K562 (cell line): ENCODE measurements at regions not wholly inside any gene's neighbourhood (a gene's known extent, or its start where the extent isn't known, plus 50 kb on each side); places are given as distances from the start of the nearest gene placed in this dataset.
A peak's percentile ranks its signal among the peaks of the same experiment; 100 is the strongest.

Experiments
- BACH1 ChIP-seq: fragments of 200-800 bp; sonication (Bioruptor generic); IDR thresholded peaks from 2 replicates; pipeline ENCODE4 v1.6.1; 2016; ENCODE audit warnings: missing genetic modification characterization, missing compliant biosample characterization
- CBFA2T2 ChIP-seq: fragments of 450-650 bp; conservative IDR thresholded peaks from 2 replicates; pipeline ENCODE4 v1.6.1; 2017; ENCODE audit warnings: mild to moderate bottlenecking
- CREM ChIP-seq: IDR thresholded peaks from 2 replicates; pipeline ENCODE4 v1.6.1; 2014; ENCODE audit warnings: antibody characterized with exemption, low read depth
- CXXC5 ChIP-seq: fragments of 250-450 bp; sonication (Bioruptor Pico); IDR thresholded peaks from 2 replicates; pipeline ENCODE4 v1.8.0; 2022; ENCODE audit warnings: inconsistent platforms, mild to moderate bottlenecking, moderate library complexity
- E2F6 ChIP-seq, 2 experiments: IDR thresholded peaks; 2 replicates each; pipeline ENCODE4 v1.6.1; 2011; ENCODE audit warnings: borderline replicate concordance in 1 of 2, control low read depth in 1 of 2, low read depth in 1 of 2, low read length in 1 of 2, mild to moderate bottlenecking in 1 of 2, mixed read lengths in 1 of 2, moderate library complexity in 1 of 2; ENCODE audit not compliant: insufficient read depth in 1 of 2, insufficient read length in 1 of 2, poor library complexity in 1 of 2, severe bottlenecking in 1 of 2; ENCODE audit errors: extremely low read depth in 1 of 2
- ELF1 ChIP-seq: fragments of 200-800 bp; sonication (Bioruptor generic); IDR thresholded peaks from 2 replicates; pipeline ENCODE4 v1.6.1; 2016; ENCODE audit warnings: missing genetic modification characterization, missing compliant biosample characterization
- JUND ChIP-seq, 2 experiments: IDR thresholded peaks; 2 replicates in 1 of 2; 3 replicates in 1 of 2; pipeline ENCODE4 v1.6.1; 2011; ENCODE audit warnings: borderline replicate concordance in 2 of 2, low read depth in 2 of 2, low read length in 2 of 2, improper control_type of control experiment in 1 of 2, missing biosample characterization in 1 of 2, missing genetic modification characterization in 1 of 2, missing genetic modification reagents in 1 of 2
- KDM5B ChIP-seq: fragments of 200-600 bp; sonication (generic); IDR thresholded peaks from 2 replicates; pipeline ENCODE4 v1.6.1; 2012; ENCODE audit warnings: low read depth, mild to moderate bottlenecking, moderate library complexity, low read length, control low read depth, inconsistent platforms; ENCODE audit not compliant: insufficient replicate concordance
- MAZ ChIP-seq, 2 experiments: fragments of 450-650 bp in 1 of 2; sonication (generic) in 1 of 2; formaldehyde crosslinking; IDR thresholded peaks in 1 of 2; conservative IDR thresholded peaks in 1 of 2; 2 replicates each; pipeline versions ENCODE4 v1.4.0 to v1.5.0; 2020; ENCODE audit warnings: mild to moderate bottlenecking in 1 of 2, missing genetic modification reagents in 1 of 2
- MCM7 ChIP-seq, 2 experiments: fragments of 450-650 bp; IDR thresholded peaks; 2 replicates each; pipeline ENCODE4 v1.6.1; 2016 to 2018
- NFRKB ChIP-seq: fragments of 450-650 bp; IDR thresholded peaks from 2 replicates; pipeline ENCODE4 v1.6.1; 2016; ENCODE audit warnings: low read depth
- POLR2B ChIP-seq: fragments of 450-650 bp; IDR thresholded peaks from 2 replicates; pipeline ENCODE4 v1.6.1; 2018; ENCODE audit warnings: low read depth; ENCODE audit not compliant: partially characterized antibody
- POLR2G ChIP-seq: fragments of 200-400 bp; formaldehyde crosslinking; IDR thresholded peaks from 2 replicates; pipeline ENCODE4 v1.6.1; 2017; ENCODE audit warnings: low read depth, mild to moderate bottlenecking, antibody characterized with exemption, low read length, moderate library complexity
- SUPT5H ChIP-seq: fragments of 450-650 bp; IDR thresholded peaks from 2 replicates; pipeline ENCODE4 v1.6.1; 2016
- VEZF1 ChIP-seq: fragments of 200-800 bp; sonication (Bioruptor generic); IDR thresholded peaks from 2 replicates; pipeline ENCODE4 v1.6.1; 2017; ENCODE audit warnings: missing genetic modification characterization, missing compliant biosample characterization
- YY1 ChIP-seq, 3 experiments: IDR thresholded peaks; 2 replicates each; pipeline ENCODE4 v1.6.1; 2011; ENCODE audit warnings: low read length in 2 of 3, mild to moderate bottlenecking in 2 of 3, moderate library complexity in 2 of 3, borderline replicate concordance in 1 of 3, control low read depth in 1 of 3, low read depth in 1 of 3; ENCODE audit not compliant: insufficient read depth in 3 of 3, insufficient replicate concordance in 2 of 3, control insufficient read depth in 1 of 3, insufficient read length in 1 of 3; ENCODE audit errors: extremely low read depth in 1 of 3
- TF ChIP-seq, protein P1 (sequence below): fragments of 250-450 bp; sonication (Bioruptor Pico); IDR thresholded peaks from 2 replicates; pipeline ENCODE4 v1.4.0; 2020

DNA sequence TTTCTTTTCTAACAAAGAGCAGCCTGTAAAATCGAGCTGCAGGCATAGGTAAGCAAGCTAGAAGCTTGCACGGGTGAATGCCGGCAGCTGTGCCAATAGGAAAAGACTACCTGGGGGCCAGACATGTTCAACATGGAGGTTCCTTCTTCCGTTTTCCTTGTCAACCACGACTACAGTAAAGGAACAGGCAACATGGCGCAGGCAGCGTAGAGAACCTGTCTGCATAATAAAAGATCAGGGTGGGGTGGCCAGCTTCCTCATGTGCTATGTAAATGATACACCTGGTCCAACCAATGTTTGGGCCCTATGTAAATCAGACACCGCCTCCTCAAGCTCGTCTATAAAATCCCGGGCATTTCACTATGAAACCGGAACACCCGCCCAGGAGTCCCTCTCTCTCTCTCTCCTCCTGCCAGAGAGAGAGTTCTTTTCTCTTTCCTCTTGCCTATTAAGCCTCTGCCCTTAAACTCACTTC lies 103.8 kb upstream of the LIFR start (continued):
- TF ChIP-seq E2F6 (IDR thresholded peaks at IDR 0.05; ENCODE audit: borderline replicate concordance in 1 of 2, extremely low read depth in 1 of 2, insufficient read depth in 1 of 2, insufficient read length in 1 of 2, low read depth in 1 of 2, low read length in 1 of 2, poor library complexity in 1 of 2, severe bottlenecking in 1 of 2) (peak in 1 of 2 experiments; percentile 50), JUND (IDR thresholded peaks at IDR 0.05; ENCODE audit: borderline replicate concordance, low read depth, low read length) (no peak), JUND (tag; IDR thresholded peaks at IDR 0.05; ENCODE audit: borderline replicate concordance, low read depth, low read length) (peak; percentile 39; the same call in 1 of the 3 replicates), VEZF1 (CRISPR knock-in tag) (peak; percentile 63; the same call in 1 of the 2 replicates), NFRKB (peak; percentile 92), CXXC5 (CRISPR knock-in tag) (peak; percentile 26; the same call in 1 of the 2 replicates), ELF1 (tag) (peak; percentile 79), YY1 (IDR thresholded peaks at IDR 0.05; ENCODE audit: borderline replicate concordance in 1 of 3, control insufficient read depth in 1 of 3, extremely low read depth in 1 of 3, insufficient read depth in 3 of 3, insufficient read length in 1 of 3, insufficient replicate concordance in 2 of 3, low read depth in 1 of 3, low read length in 2 of 3) (peak; percentile 41 to 93 (median 69)), CBFA2T2 (no peak), POLR2B (peak; percentile 57), BACH1 (tag) (peak; percentile 22; the same call in 1 of the 2 replicates), POLR2G (peak; percentile 29; the same call in 1 of the 2 replicates), MAZ (CRISPR knock-in tag; conservative IDR thresholded peaks at IDR 0.05 in 1 of 2, IDR thresholded peaks at IDR 0.05 in 1 of 2) (peak; percentile 79 to 88), MCM7 (IDR thresholded peaks at IDR 0.05) (no peak), KDM5B (peak; percentile 37), CREM (peak; percentile 49), SUPT5H (peak; percentile 64)
- TF ChIP-seq, protein P1, sequence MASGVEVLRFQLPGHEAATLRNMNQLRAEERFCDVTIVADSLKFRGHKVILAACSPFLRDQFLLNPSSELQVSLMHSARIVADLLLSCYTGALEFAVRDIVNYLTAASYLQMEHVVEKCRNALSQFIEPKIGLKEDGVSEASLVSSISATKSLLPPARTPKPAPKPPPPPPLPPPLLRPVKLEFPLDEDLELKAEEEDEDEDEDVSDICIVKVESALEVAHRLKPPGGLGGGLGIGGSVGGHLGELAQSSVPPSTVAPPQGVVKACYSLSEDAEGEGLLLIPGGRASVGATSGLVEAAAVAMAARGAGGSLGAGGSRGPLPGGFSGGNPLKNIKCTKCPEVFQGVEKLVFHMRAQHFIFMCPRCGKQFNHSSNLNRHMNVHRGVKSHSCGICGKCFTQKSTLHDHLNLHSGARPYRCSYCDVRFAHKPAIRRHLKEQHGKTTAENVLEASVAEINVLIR (CRISPR knock-in tag) = 0 out of 2 replicates have a peak, but pooled peaks have one; percentile 34
